ENCODE measurements at regions not wholly inside any gene's neighbourhood (a gene's known extent, or its start where the extent isn't known, plus 50 kb on each side); places are given as distances from the start of the nearest gene placed in this dataset.

- Histone ChIP-seq H3K27me3 (ENCODE audit: control insufficient read depth, insufficient read depth, low read length, poor library complexity, severe bottlenecking) (no peaks in the 10 kb centered on the region), H3K4me3 (ENCODE audit: insufficient read depth, low read depth, low read length) (no peak overlapping the region)
- WGBS, 2 experiments = 87 to 89% methylated on average over 5 to 6 of the region's 6 CpGs
Measured at GRCh38 chr3:27861046-27862036, 139.2 kb upstream of the EOMES start.

DNA sequence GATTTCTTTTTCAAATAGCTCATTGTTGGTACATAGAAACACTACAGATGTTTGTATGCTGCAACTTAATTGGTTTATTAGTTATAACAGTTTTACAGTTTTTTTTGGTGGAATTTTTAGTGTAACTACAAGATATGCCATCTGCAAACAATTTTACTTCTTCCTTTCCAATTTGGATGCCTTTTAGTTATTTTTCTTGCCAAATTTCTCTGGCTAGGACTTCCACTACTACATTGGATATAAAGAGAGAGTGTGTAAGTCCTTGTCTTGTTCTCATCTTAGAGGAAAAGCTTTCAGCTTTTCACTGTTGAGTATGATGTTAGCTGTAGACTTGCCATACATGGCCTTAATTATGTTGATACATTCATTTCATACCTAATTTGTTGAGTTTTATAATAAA, 143.6 kb upstream of the EOMES start:
- H3K27ac ChIP-seq (ENCODE audit: insufficient read depth, low read depth, low read length, poor library complexity, severe bottlenecking) = no peak overlapping the region
- no peaks in the 10 kb centered on the region for H3K27me3 ChIP-seq (ENCODE audit: control insufficient read depth, insufficient read depth, low read length, poor library complexity, severe bottlenecking)
- H3K9me3 ChIP-seq (ENCODE audit: control insufficient read depth, low read length) = no peaks in the 10 kb centered on the region
- H3K4me1 ChIP-seq (ENCODE audit: control insufficient read depth, insufficient read depth, low read length) = no peaks in the 10 kb centered on the region
- no peak overlapping the region for H3K4me3 ChIP-seq (ENCODE audit: insufficient read depth, low read depth, low read length)
- H3K36me3 ChIP-seq (ENCODE audit: control insufficient read depth, insufficient read depth, low read length) = no peaks in the 10 kb centered on the region

More at GRCh38 chr3:27861046-27862036, 139.2 kb upstream of the EOMES start:
- no peaks in the 10 kb centered on the region for H3K9me3 ChIP-seq (ENCODE audit: control insufficient read depth, low read length)
- H3K4me1 ChIP-seq (ENCODE audit: control insufficient read depth, insufficient read depth, low read length) = no peaks in the 10 kb centered on the region
- H3K36me3 ChIP-seq (ENCODE audit: control insufficient read depth, insufficient read depth, low read length) = no peaks in the 10 kb centered on the region
- no peak overlapping the region for H3K27ac ChIP-seq (ENCODE audit: insufficient read depth, low read depth, low read length, poor library complexity, severe bottlenecking)

DNA sequence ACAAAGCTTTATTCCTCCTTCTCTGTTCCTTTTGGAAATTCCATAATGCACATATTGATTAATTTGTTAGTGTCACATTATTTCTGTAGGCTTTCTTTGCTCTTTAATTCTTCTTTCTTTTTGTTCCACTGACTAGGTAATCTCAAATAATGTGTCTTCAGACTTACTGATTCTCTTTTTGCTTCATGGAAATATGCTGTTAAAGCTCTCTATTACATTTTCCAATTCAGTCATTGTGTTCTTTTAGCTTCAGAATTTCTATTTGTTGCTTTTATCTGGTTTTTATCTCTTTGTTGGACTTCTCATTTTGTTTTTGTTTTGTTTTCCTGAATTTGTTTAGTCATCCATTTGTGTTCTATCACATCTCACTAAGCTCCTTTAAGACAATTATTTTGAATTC, 147.0 kb upstream of the EOMES start:
- Histone ChIP-seq H3K27me3 (ENCODE audit: control insufficient read depth, insufficient read depth, low read length, poor library complexity, severe bottlenecking) (no peaks in the 10 kb centered on the region), H3K36me3 (ENCODE audit: control insufficient read depth, insufficient read depth, low read length) (no peaks in the 10 kb centered on the region), H3K4me3 (ENCODE audit: insufficient read depth, low read depth, low read length) (no peak overlapping the region), H3K9me3 (ENCODE audit: control insufficient read depth, low read length) (no peaks in the 10 kb centered on the region), H3K27ac (ENCODE audit: insufficient read depth, low read depth, low read length, poor library complexity, severe bottlenecking) (no peak overlapping the region), H3K4me1 (ENCODE audit: control insufficient read depth, insufficient read depth, low read length) (no peaks in the 10 kb centered on the region)

- Histone ChIP-seq H3K4me3 (ENCODE audit: insufficient read depth, low read depth, low read length) (no peak overlapping the region), H3K4me1 (ENCODE audit: control insufficient read depth, insufficient read depth, low read length) (no peaks in the 10 kb centered on the region), H3K9me3 (ENCODE audit: control insufficient read depth, low read length) (no peaks in the 10 kb centered on the region), H3K36me3 (ENCODE audit: control insufficient read depth, insufficient read depth, low read length) (no peaks in the 10 kb centered on the region), H3K27me3 (ENCODE audit: control insufficient read depth, insufficient read depth, low read length, poor library complexity, severe bottlenecking) (peaks cover 35% of the 10 kb centered on the region), H3K27ac (ENCODE audit: insufficient read depth, low read depth, low read length, poor library complexity, severe bottlenecking) (no peak overlapping the region)
- WGBS, 2 experiments = 84 to 91% methylated on average over 5 to 7 of the region's 7 CpGs
Measured at GRCh38 chr3:27877061-27878013, 155.2 kb upstream of the EOMES start.

DNA sequence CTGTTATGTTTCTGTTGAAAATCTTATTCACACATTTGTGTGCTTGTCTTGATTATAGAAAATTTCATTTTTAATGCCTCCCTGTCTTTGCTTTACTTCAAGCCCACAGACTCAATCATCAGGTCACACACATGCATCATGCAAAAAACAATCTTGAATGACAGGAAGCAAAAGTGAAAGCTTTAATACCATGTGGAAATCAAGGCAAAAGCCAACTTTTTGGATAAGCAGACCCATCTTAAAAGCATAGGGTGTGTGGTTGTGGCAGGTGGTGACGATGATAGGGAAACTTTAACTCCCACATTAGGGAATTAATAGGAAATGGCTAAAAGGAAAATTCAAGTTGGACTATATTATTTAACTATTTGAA, 155.9 kb upstream of the EOMES start:
- H3K27me3 ChIP-seq (ENCODE audit: control insufficient read depth, insufficient read depth, low read length, poor library complexity, severe bottlenecking) = peaks cover 35% of the 10 kb centered on the region
- no peak overlapping the region for H3K4me3 ChIP-seq (ENCODE audit: insufficient read depth, low read depth, low read length)
- H3K4me1 ChIP-seq (ENCODE audit: control insufficient read depth, insufficient read depth, low read length) = no peaks in the 10 kb centered on the region
- no peaks in the 10 kb centered on the region for H3K36me3 ChIP-seq (ENCODE audit: control insufficient read depth, insufficient read depth, low read length)
- H3K9me3 ChIP-seq (ENCODE audit: control insufficient read depth, low read length) = no peaks in the 10 kb centered on the region
- 100% methylated on average over 1 of the region's 1 CpG for WGBS, 2 experiments
- H3K27ac ChIP-seq (ENCODE audit: insufficient read depth, low read depth, low read length, poor library complexity, severe bottlenecking) = no peak overlapping the region

DNA sequence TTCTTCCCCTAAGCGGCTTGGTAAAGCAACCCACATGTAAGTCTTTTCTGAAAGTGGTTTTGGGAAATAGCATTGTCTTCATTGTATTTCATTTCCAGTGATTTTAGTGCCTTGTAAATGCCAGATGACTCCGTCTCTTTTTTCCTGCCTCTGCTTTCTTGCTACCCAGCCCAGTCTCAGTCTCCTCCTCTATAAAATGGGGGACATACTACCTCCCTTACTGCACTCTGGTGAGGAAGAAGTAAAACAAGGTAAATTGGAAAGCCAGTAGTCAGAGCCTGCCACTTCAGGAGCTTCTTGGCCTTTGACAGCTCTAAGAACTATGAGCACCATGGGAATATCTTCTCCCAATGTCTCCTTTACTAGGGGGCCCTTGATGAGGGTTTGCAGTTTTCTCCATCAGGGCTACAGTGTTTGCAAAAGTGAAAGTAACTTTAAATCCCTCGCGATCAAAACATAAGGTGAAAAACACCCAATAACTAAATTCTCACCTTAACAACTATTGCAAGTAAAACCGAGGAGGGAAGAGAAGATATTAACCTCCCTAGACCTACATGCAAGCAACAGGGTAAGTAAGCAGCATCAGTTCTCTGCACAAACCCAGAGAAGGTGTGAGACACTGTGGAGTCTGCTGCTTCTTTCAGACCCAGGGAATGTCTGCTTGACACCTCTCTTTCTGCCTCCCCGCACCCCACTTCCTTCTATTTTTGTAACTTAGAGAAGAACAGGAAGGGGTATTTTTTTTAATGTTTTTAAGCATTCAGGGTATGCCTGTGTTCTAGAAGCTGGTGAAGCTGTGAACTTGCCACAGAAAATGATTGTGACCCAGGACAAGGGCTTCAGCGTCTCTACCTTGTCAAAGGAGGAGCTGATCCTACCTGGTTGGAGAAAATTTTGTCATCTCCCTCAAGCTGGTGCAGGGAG, 159.1 kb upstream of the EOMES start:
- WGBS, 2 experiments = 84 to 96% methylated on average over 4 to 7 of the region's 7 CpGs
- no peaks in the 10 kb centered on the region for H3K36me3 ChIP-seq (ENCODE audit: control insufficient read depth, insufficient read depth, low read length)
- no peak overlapping the region for H3K4me3 ChIP-seq (ENCODE audit: insufficient read depth, low read depth, low read length)

DNA sequence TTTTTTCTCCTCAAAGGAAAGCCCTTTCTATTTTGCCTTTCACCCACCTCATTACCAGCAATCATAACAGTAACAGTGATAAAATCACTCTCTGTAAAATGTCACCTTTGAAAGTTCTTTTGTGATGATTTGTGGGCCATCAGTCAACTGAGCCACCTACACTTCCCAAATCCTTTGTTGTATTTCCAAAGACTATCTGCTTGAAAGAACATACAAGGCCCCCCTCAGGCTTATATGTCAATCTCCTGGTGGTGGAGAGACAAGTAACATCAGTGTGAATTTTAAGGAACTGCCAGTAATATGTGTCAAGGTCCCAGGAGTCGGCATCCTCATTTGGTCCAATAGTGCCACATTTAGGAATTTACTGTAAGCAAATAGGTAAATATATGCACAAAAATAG, 161.1 kb upstream of the EOMES start:
- Histone ChIP-seq H3K27ac (ENCODE audit: insufficient read depth, low read depth, low read length, poor library complexity, severe bottlenecking) (no peak overlapping the region), H3K27me3 (ENCODE audit: control insufficient read depth, insufficient read depth, low read length, poor library complexity, severe bottlenecking) (peaks cover 57% of the 10 kb centered on the region), H3K4me3 (ENCODE audit: insufficient read depth, low read depth, low read length) (no peak overlapping the region), H3K9me3 (ENCODE audit: control insufficient read depth, low read length) (no peaks in the 10 kb centered on the region), H3K4me1 (ENCODE audit: control insufficient read depth, insufficient read depth, low read length) (no peaks in the 10 kb centered on the region), H3K36me3 (ENCODE audit: control insufficient read depth, insufficient read depth, low read length) (no peaks in the 10 kb centered on the region)
- WGBS, 2 experiments = 73% methylated on average over 1 of the region's 1 CpG; no CpG with 5 or more reads in 1 of the 2 experiments

More for the DNA sequence above, 159.1 kb upstream of the EOMES start:
- Histone ChIP-seq H3K27ac (ENCODE audit: insufficient read depth, low read depth, low read length, poor library complexity, severe bottlenecking) (no peak overlapping the region), H3K9me3 (ENCODE audit: control insufficient read depth, low read length) (no peaks in the 10 kb centered on the region), H3K27me3 (ENCODE audit: control insufficient read depth, insufficient read depth, low read length, poor library complexity, severe bottlenecking) (peaks cover 42% of the 10 kb centered on the region), H3K4me1 (ENCODE audit: control insufficient read depth, insufficient read depth, low read length) (no peaks in the 10 kb centered on the region)

GRCh38 chr3:27885641-27886040, 163.5 kb upstream of the EOMES start:
- no peak overlapping the region for H3K27ac ChIP-seq (ENCODE audit: insufficient read depth, low read depth, low read length, poor library complexity, severe bottlenecking)
- peaks cover 52% of the 10 kb centered on the region for H3K27me3 ChIP-seq (ENCODE audit: control insufficient read depth, insufficient read depth, low read length, poor library complexity, severe bottlenecking)
- no peaks in the 10 kb centered on the region for H3K4me1 ChIP-seq (ENCODE audit: control insufficient read depth, insufficient read depth, low read length)
- no peaks in the 10 kb centered on the region for H3K36me3 ChIP-seq (ENCODE audit: control insufficient read depth, insufficient read depth, low read length)
- H3K4me3 ChIP-seq (ENCODE audit: insufficient read depth, low read depth, low read length) = no peak overlapping the region
- 36% methylated on average over 1 of the region's 1 CpG; no CpG with 5 or more reads in 1 of the 2 experiments for WGBS, 2 experiments
- no peaks in the 10 kb centered on the region for H3K9me3 ChIP-seq (ENCODE audit: control insufficient read depth, low read length)

DNA sequence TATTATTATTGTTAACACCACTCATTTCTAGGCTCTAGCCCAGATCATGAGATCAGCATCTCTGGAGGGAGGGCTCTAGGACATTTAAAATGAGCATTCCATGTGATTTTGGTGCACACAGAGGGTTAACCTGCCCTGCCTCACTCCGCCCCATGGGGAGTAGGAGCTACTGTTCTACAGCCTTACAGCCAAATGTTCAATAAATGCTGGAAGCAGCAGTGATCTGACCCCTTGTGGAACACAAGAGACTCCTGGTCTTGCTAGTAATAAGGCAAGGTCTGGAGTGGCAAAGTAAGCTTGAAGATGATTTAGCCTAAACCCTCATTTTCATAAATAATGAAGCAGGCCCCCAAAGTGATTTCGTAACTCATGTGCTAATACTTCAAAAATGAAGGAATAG, 166.4 kb upstream of the EOMES start:
- Histone ChIP-seq H3K27ac (ENCODE audit: insufficient read depth, low read depth, low read length, poor library complexity, severe bottlenecking) (no peak overlapping the region), H3K36me3 (ENCODE audit: control insufficient read depth, insufficient read depth, low read length) (no peaks in the 10 kb centered on the region), H3K9me3 (ENCODE audit: control insufficient read depth, low read length) (no peaks in the 10 kb centered on the region), H3K27me3 (ENCODE audit: control insufficient read depth, insufficient read depth, low read length, poor library complexity, severe bottlenecking) (peaks cover 37% of the 10 kb centered on the region), H3K4me1 (ENCODE audit: control insufficient read depth, insufficient read depth, low read length) (no peaks in the 10 kb centered on the region), H3K4me3 (ENCODE audit: insufficient read depth, low read depth, low read length) (no peak overlapping the region)
- WGBS, 2 experiments = 90 to 100% methylated on average over 2 of the region's 2 CpGs

Measured in ectodermal cell (in vitro differentiated cells).